Left ventricle myocardium inferior (tissue), 1 donor: ENCODE measurements at regions not wholly inside any gene's neighbourhood (a gene's known extent, or its start where the extent isn't known, plus 50 kb on each side); places are given as distances from the start of the nearest gene placed in this dataset.

Experiments used
- DNase-seq: peaks from one replicate; pipeline ENCODE4 v3.0.0-alpha.2; 2020
- H3K27ac ChIP-seq: fragments of 200-600 bp; replicated peaks from 2 replicates; pipeline ENCODE4 v1.8.0; 2021
- H3K27me3 ChIP-seq: fragments of 200-600 bp; 2 replicates; pipeline ENCODE4 v1.8.0; 2021; ENCODE audit warnings: low read depth
- H3K36me3 ChIP-seq: fragments of 200-600 bp; 2 replicates; pipeline ENCODE4 v1.8.0; 2021
- H3K4me1 ChIP-seq: fragments of 200-600 bp; 2 replicates; pipeline ENCODE4 v1.8.0; 2021
- H3K4me3 ChIP-seq: fragments of 200-600 bp; 2 replicates; pipeline ENCODE4 v1.8.0; 2021; ENCODE audit warnings: mild to moderate bottlenecking, moderate library complexity
- H3K9me3 ChIP-seq: fragments of 200-600 bp; replicated peaks from 2 replicates; pipeline ENCODE4 v1.8.0; 2021
- intact Hi-C: fragments of 100-400 bp; cut with micrococcal nuclease; formaldehyde crosslinking; loops from one replicate; pipeline ENCODE4 v1.11.0; 2022
- TF ChIP-seq, protein P1 (sequence below): fragments of 200-600 bp; IDR thresholded peaks from 2 replicates; pipeline ENCODE4 v1.8.0; 2021; ENCODE audit warnings: antibody characterized with exemption, mild to moderate bottlenecking, borderline replicate concordance
- donor health status: DM: no; HTN: yes; CAD: no; lungs with severe emphysema.

DNA sequence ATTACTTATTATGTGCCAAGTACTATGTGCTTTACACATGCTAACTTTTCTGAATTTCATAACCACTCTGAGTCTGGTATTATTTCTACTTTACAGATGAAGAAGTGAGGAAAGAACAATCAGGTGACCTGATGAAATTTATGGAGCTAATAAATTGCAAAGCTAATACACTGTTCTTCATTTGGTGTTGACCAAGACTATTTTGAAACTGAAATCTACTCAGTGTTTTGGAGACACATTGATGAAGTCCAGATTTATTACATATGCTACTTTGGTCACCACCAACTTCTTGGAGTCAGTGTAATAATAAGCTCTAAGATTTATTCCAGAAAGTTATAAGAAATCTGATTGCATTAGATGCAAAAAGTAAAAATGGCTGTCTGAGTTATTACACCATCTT lies 637.9 kb downstream of the FAT4 start:
- Histone ChIP-seq H3K36me3 (no peaks in the 10 kb centered on the region), H3K27me3 (no peaks in the 10 kb centered on the region), H3K4me1 (no peaks in the 10 kb centered on the region), H3K9me3 (no peaks in the 10 kb centered on the region), H3K4me3 (no peak overlapping the region), H3K27ac (no peak overlapping the region)
- intact Hi-C loops = no loop called here
- TF ChIP-seq, protein P1, sequence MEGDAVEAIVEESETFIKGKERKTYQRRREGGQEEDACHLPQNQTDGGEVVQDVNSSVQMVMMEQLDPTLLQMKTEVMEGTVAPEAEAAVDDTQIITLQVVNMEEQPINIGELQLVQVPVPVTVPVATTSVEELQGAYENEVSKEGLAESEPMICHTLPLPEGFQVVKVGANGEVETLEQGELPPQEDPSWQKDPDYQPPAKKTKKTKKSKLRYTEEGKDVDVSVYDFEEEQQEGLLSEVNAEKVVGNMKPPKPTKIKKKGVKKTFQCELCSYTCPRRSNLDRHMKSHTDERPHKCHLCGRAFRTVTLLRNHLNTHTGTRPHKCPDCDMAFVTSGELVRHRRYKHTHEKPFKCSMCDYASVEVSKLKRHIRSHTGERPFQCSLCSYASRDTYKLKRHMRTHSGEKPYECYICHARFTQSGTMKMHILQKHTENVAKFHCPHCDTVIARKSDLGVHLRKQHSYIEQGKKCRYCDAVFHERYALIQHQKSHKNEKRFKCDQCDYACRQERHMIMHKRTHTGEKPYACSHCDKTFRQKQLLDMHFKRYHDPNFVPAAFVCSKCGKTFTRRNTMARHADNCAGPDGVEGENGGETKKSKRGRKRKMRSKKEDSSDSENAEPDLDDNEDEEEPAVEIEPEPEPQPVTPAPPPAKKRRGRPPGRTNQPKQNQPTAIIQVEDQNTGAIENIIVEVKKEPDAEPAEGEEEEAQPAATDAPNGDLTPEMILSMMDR = no peak
- DNase-seq = no peak

DNA sequence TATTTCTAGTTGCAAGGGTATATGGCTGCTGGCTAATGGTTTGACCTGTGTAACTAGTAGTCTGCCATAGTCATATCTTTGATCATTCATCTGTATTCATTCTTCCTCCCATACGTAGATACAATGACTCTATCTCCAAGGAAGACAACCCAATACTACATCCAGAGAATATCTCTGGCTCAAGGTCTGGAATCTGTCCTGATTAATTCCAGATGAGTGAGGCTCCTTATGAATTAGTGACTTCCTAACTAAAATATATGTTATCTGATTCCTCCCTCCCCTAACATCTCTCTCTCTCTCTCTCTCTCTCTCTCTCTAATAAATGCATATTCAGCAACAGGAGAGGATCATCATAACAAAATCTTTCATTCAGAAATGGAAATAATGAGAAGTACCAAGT lies 641.5 kb downstream of the FAT4 start:
- Histone ChIP-seq H3K4me3 (no peak overlapping the region), H3K9me3 (no peaks in the 10 kb centered on the region), H3K27ac (no peak overlapping the region), H3K4me1 (no peaks in the 10 kb centered on the region), H3K36me3 (no peaks in the 10 kb centered on the region), H3K27me3 (no peaks in the 10 kb centered on the region)
- intact Hi-C loops = no loop called here
- TF ChIP-seq, protein P1 = no peak
- no peak for DNase-seq

DNA sequence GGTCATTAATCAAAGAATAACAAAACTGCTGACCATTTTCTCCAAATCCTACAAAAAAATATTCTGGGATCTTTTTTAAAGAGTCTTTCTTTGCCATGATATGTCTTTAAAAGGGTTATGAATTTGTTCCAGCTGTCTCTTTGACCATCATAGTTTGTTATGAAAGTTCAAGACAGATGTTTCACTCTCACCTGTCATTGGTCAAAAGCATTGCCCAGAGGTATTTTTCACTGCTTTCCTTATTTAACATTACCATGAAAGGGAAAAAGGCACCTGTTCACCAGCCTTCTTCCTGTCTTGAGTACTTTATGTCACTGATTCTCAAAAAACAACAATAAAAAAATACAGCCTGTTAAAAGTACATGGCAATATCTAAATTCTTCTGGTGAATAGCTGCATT lies 643.8 kb downstream of the FAT4 start:
- H3K27me3 ChIP-seq = no peaks in the 10 kb centered on the region
- H3K9me3 ChIP-seq = no peaks in the 10 kb centered on the region
- no peaks in the 10 kb centered on the region for H3K36me3 ChIP-seq
- no peak overlapping the region for H3K27ac ChIP-seq
- no peak overlapping the region for H3K4me3 ChIP-seq
- DNase-seq = no peak
- H3K4me1 ChIP-seq = no peaks in the 10 kb centered on the region
- TF ChIP-seq, protein P1 = no peak
- intact Hi-C loops = no loop called here

DNA sequence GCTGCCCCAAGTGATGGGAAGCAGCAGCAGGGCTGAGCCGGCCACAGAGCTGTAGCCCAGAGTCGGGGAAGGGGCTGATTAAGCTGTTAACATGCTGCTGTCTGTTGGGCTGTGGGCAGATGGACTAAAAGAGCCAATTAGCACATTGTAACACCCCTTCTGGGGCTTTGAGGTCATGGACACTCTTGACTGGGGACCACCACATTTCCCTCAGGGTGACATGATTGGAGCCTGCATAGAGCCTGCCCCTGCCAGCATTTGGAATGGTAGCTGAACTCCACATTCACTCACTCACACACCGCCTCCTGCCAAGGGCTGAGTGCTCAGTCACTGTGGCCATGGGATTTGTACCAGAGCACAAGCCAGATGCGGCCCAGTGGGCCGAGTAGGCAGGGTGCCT lies 646.9 kb downstream of the FAT4 start:
- DNase-seq = no peak
- Histone ChIP-seq H3K4me3 (no peak overlapping the region), H3K9me3 (no peaks in the 10 kb centered on the region), H3K36me3 (no peaks in the 10 kb centered on the region), H3K4me1 (no peaks in the 10 kb centered on the region), H3K27ac (no peak overlapping the region), H3K27me3 (no peaks in the 10 kb centered on the region)
- TF ChIP-seq, protein P1 = no peak
- intact Hi-C loops = no loop called here

DNA sequence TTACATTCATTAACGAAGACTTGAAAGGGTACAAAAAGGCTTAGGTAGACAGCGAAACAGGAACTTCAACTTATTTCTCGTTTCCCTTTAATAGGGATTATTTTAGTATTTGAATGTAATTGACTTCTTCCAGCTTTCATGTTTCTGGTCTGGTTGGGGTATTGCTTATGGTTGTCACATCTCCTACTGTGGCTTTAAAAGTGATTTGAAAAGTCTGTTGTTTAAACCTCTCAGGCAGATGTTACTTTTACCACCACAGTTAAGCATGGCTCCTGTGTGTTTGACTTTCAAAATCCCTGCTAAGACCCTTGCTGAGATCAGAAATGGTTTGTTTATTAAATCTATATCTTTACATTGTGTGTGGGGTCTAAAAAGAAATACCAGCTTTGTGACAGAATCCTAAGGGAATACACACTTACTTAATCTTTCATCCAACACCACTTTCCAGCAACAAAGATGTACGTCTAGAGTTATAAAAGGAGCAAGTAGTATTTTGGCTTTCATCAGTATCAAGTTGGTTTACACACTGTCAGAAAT lies 661.2 kb downstream of the FAT4 start:
- Histone ChIP-seq H3K9me3 (no peaks in the 10 kb centered on the region), H3K36me3 (no peaks in the 10 kb centered on the region), H3K4me3 (no peak overlapping the region), H3K27ac (no peak overlapping the region), H3K4me1 (no peaks in the 10 kb centered on the region), H3K27me3 (no peaks in the 10 kb centered on the region)
- DNase-seq = no peak
- TF ChIP-seq, protein P1 = no peak
- intact Hi-C loops = no loop called here

DNA sequence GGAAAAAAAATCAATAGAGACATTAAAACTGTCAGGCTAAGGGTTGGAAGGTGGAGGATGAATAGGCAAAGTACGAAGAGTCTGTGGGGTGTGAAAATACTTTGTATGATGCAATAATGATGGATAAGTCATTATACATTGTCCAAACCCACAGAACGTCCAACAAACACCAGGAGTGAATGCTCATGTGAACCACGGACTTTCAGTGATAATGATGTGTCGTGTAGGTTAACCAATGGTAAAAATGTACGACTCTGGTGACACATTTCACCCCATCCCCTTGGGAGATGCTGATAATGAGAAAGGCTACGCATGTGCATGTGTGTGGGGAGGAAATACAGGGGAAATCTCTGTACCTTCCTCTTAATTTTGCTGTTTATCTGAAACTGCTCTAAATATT lies 665.2 kb downstream of the FAT4 start:
- no peaks in the 10 kb centered on the region for H3K36me3 ChIP-seq
- H3K27ac ChIP-seq = no peak overlapping the region
- no peak overlapping the region for H3K4me3 ChIP-seq
- no peak for DNase-seq
- H3K27me3 ChIP-seq = no peaks in the 10 kb centered on the region
- no peaks in the 10 kb centered on the region for H3K9me3 ChIP-seq
- TF ChIP-seq, protein P1 = no peak
- intact Hi-C loops = no loop called here
- no peaks in the 10 kb centered on the region for H3K4me1 ChIP-seq
